ENCODE measurements at regions not wholly inside any gene's neighbourhood (a gene's known extent, or its start where the extent isn't known, plus 50 kb on each side); places are given as distances from the start of the nearest gene placed in this dataset.
"Not testable (repeated sequence)": the region's sequence is repeated elsewhere in the genome, so short reads cannot be mapped to it uniquely, and the experiment has no call there.

DNA sequence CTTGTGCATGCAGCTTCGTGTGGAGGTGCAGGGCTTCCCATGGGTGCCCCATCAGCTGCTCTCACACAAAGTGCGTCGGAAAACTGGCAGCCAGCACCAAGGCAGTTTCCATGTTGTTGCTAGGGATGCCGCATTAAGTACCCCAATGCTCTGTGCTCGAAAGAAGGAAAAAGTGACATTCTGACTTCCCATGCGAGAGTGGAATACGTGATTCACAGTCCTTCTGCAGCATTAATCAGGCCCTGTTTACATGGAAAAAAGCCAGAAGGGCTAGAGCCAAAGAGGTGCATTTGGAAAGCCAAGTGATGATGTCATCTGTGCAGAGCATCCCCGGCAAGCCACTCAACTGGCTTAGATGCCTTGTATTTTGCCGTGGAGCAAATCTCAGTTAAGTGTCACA, 258.3 kb downstream of the GATA3 start:
- H3K9me3 ChIP-seq: no peaks in the 10 kb centered on the region
- H3K4me1 ChIP-seq: no peaks in the 10 kb centered on the region
- ATAC-seq (no peak), DNase-seq (no peak)
- no peak overlapping the region for H3K27ac ChIP-seq
- no peak for TF ChIP-seq CTCF (IDR thresholded peaks at IDR 0.05)
- no peaks in the 10 kb centered on the region for H3K36me3 ChIP-seq
- H3K4me3 ChIP-seq: no peak overlapping the region
- intact Hi-C loops (cut with DNase I): no loop called here
- H3K27me3 ChIP-seq (ENCODE audit: low read depth): peaks cover 6% of the 10 kb centered on the region

DNA sequence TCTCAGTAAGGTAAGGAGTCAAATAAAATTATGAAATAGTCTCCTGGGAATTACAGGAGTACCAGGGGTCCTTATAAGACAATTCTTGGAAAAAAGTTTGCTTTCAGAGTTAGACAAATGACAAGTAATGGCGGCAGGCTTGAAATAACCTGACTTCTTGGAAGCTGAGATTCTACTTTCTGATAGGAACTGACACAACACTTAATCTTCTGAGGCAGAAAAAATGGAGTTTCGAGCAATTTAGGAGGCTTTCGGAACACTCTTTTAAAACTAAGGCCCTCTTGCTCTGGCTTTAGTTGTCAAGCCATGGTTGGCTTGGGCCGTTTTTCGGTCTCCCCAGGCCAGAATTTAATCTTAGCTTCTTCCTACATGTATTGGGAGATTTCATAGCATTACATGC, 260.0 kb downstream of the GATA3 start:
- H3K27me3 ChIP-seq (ENCODE audit: low read depth): peaks cover 6% of the 10 kb centered on the region
- ATAC-seq (no peak), DNase-seq (no peak)
- H3K4me1 ChIP-seq: no peaks in the 10 kb centered on the region
- no peak overlapping the region for H3K4me3 ChIP-seq
- no peaks in the 10 kb centered on the region for H3K9me3 ChIP-seq
- no peaks in the 10 kb centered on the region for H3K36me3 ChIP-seq
- no peak overlapping the region for H3K27ac ChIP-seq
- intact Hi-C loops (cut with DNase I): no loop called here
- TF ChIP-seq CTCF (IDR thresholded peaks at IDR 0.05): no peak

- H3K36me3 ChIP-seq: no peaks in the 10 kb centered on the region
- intact Hi-C loops (cut with DNase I): no loop called here
- no peak for DNase-seq
- no peak overlapping the region for H3K27ac ChIP-seq
- no peak for TF ChIP-seq CTCF (IDR thresholded peaks at IDR 0.05)
- H3K9me3 ChIP-seq: no peaks in the 10 kb centered on the region
- no peaks in the 10 kb centered on the region for H3K4me1 ChIP-seq
- H3K4me3 ChIP-seq: no peak overlapping the region
- H3K27me3 ChIP-seq (ENCODE audit: low read depth): no peaks in the 10 kb centered on the region
- no peak for ATAC-seq
These were observed 261.1 kb downstream of the GATA3 start for GRCh38 chr10:8315619-8316021.

DNA sequence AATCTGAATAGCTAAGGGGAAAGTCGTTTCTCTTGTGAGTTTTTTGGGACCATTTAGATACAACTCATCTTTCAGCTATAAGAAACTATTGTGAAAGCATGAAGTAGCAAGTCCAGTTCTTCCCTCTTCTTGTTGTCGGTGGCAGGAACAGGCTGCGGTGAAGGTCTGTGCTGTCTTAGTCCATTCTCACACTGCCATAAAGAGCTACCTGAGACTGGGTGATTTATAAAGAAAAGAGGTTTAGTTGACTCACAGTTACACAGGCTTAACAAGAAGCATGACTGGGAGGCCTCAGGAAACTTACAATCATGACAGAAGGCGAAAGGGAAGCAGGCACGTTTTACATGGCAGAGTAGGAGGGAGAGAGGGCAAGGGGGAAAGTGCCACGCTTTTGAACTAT, 261.8 kb downstream of the GATA3 start:
- intact Hi-C loops (cut with DNase I): no loop called here
- Histone ChIP-seq H3K36me3 (no peaks in the 10 kb centered on the region), H3K27me3 (ENCODE audit: low read depth) (no peaks in the 10 kb centered on the region), H3K27ac (no peak overlapping the region), H3K9me3 (no peaks in the 10 kb centered on the region), H3K4me1 (no peaks in the 10 kb centered on the region), H3K4me3 (no peak overlapping the region)
- TF ChIP-seq CTCF (IDR thresholded peaks at IDR 0.05): no peak
- DNase-seq (no peak), ATAC-seq (no peak)

- H3K27ac ChIP-seq; H3K4me1 ChIP-seq; H3K36me3 ChIP-seq; H3K9me3 ChIP-seq; intact Hi-C loops (cut with DNase I); H3K27me3 ChIP-seq (ENCODE audit: low read depth); ATAC-seq; DNase-seq; H3K4me3 ChIP-seq: not testable (repeated sequence)
These were observed 263.9 kb downstream of the GATA3 start for GRCh38 chr10:8318429-8318828.

DNA sequence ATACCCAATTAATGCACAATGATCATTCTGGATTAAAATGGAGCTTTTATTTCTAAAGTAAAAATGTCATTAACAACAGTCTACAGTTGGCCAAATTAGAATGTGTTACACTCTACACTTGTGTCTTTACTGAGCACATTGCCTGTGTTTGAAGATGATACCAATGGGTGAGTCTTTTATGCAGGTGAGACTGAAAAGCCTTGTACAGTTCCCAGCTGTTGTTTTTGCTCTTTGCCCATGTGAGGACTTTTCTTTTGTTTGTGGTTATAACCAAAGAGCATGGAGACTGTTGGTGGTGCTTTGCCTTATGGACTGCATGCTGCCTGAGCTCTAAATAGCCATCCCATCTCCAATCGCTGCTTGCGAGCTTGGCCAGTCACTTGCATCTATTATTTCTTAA, 264.5 kb downstream of the GATA3 start:
- no peaks in the 10 kb centered on the region for H3K9me3 ChIP-seq
- no peak for ATAC-seq
- H3K4me1 ChIP-seq: no peaks in the 10 kb centered on the region
- H3K27ac ChIP-seq: no peak overlapping the region
- H3K4me3 ChIP-seq: no peak overlapping the region
- no peak for DNase-seq
- H3K27me3 ChIP-seq (ENCODE audit: low read depth): no peaks in the 10 kb centered on the region
- no peak for TF ChIP-seq CTCF (IDR thresholded peaks at IDR 0.05)
- intact Hi-C loops (cut with DNase I): no loop called here
- no peaks in the 10 kb centered on the region for H3K36me3 ChIP-seq
